PC-9 (cell line): ENCODE measurements at regions not wholly inside any gene's neighbourhood (a gene's known extent, or its start where the extent isn't known, plus 50 kb on each side); places are given as distances from the start of the nearest gene placed in this dataset.

Experiments
- CTCF ChIP-seq: fragments of 200-600 bp; sonication (generic); conservative IDR thresholded peaks from 2 replicates; pipeline ENCODE4 v1.6.1; 2017; ENCODE audit warnings: mixed run types, antibody characterized with exemption, mild to moderate bottlenecking, moderate library complexity
- EZH2 ChIP-seq: fragments of 200-600 bp; sonication (generic); IDR thresholded peaks from 2 replicates; pipeline ENCODE4 v1.8.0; 2017; ENCODE audit warnings: antibody characterized with exemption, low read depth

- TF ChIP-seq CTCF = no peak
- no peak for TF ChIP-seq EZH2
These were observed 90.4 kb upstream of the GNAZ start for GRCh38 chr22:22979954-22980353.
